Activated naive CD4-positive, alpha-beta T cell treated with anti-CD3 and anti-CD28 coated beads, Interleukin-2, amount 50 U/mL, for 72 hours (primary cell): ENCODE measurements at regions not wholly inside any gene's neighbourhood (a gene's known extent, or its start where the extent isn't known, plus 50 kb on each side); places are given as distances from the start of the nearest gene placed in this dataset.
"Not testable (repeated sequence)": the region's sequence is repeated elsewhere in the genome, so short reads cannot be mapped to it uniquely, and the experiment has no call there.

Experiments used
- ATAC-seq, 2 donors: fragments of 150-1000 bp; cut with Tn5 transposase; 2 replicates each; pipeline ENCODE4 v1.10.0; 2021; ENCODE audit warnings: mild to moderate bottlenecking in 2 of 2, moderate library complexity in 2 of 2
- DNase-seq, 2 donors: peaks; one replicate each; pipeline ENCODE4 v3.0.0; 2021 to 2022; ENCODE audit warnings: low spot score in 2 of 2
- H3K27ac Mint-ChIP-seq, 2 donors: one replicate each; pipeline ENCODE4 v1.8.0; 2022; ENCODE audit warnings: mild to moderate bottlenecking in 2 of 2, mixed read lengths in 2 of 2
- H3K36me3 Mint-ChIP-seq, 2 donors: one replicate each; pipeline ENCODE4 v1.8.0; 2022; ENCODE audit warnings: mixed read lengths in 2 of 2
- H3K9me3 Mint-ChIP-seq, 2 donors: one replicate each; pipeline ENCODE4 v1.8.0; 2022; ENCODE audit warnings: mixed read lengths in 2 of 2

- peaks cover 0 to 11% of the 10 kb centered on the region in 2 donors for H3K9me3 Mint-ChIP-seq
- H3K36me3 Mint-ChIP-seq, result no peaks in the 10 kb centered on the region
- DNase-seq, result no peak
- H3K27ac Mint-ChIP-seq, result no peak overlapping the region
- ATAC-seq, result no peak
Observed at GRCh38 chr3:191100516-191100915, 98.5 kb upstream of the OSTN start.

GRCh38 chr3:191094057-191094845 lies 104.8 kb upstream of the OSTN start:
- DNase-seq, result no peak
- ATAC-seq, result no peak
- H3K36me3 Mint-ChIP-seq, result no peaks in the 10 kb centered on the region
- H3K27ac Mint-ChIP-seq, result no peak overlapping the region
- H3K9me3 Mint-ChIP-seq, result peaks cover 0 to 3% of the 10 kb centered on the region in 2 donors

- DNase-seq, result no peak
- H3K9me3 Mint-ChIP-seq, result peaks cover 4 to 7% of the 10 kb centered on the region in 2 donors
- H3K36me3 Mint-ChIP-seq, result no peaks in the 10 kb centered on the region
- ATAC-seq, result no peak
- H3K27ac Mint-ChIP-seq, result no peak overlapping the region
Observed at GRCh38 chr3:191087391-191087790, 111.7 kb upstream of the OSTN start.

DNA sequence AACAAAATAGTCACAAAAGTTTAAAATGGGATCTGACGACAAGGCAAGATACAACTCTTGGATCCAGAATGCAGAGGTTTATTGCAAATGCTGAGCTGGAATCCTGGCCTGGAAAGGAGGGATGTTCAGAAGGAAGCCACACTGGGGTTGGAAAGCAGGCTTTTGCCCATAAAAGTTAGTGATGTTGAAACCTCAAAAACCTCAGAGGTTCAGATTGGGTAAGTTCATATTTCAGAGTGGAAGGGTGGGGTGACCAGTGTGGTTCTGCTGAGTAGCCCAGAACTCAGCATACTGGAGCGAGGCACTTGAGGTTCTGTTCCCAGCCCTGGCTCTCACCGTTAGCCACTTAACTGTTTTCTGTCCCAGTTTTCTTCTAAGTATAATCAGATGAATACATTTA lies 114.0 kb upstream of the OSTN start:
- ATAC-seq, result no peak
- H3K9me3 Mint-ChIP-seq, result peaks cover 18 to 20% of the 10 kb centered on the region in 2 donors
- no peaks in the 10 kb centered on the region for H3K36me3 Mint-ChIP-seq
- no peak overlapping the region for H3K27ac Mint-ChIP-seq
- DNase-seq, result no peak

DNA sequence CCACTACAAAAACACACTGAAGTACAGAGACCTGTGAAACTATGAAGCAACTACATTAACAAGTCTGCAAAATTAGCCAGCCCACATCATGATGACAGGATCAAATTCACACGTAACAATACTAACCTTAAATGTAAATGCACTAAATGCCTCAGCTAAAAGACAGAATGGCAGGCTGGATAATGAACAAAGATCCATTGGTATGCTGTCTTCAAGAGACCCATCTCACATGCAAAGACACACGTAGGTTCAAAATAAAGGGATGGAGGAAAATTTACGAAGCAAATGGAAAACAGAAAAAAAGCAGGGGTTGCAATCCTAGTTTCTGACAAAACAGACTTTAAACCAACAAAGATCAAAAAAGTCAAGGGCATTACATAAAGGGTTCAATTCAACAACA lies 120.1 kb upstream of the OSTN start:
- ATAC-seq, H3K27ac Mint-ChIP-seq, DNase-seq: not testable (repeated sequence)
- Mint-ChIP-seq H3K9me3 (peaks cover 38 to 44% of the 10 kb centered on the region in 2 donors), H3K36me3 (peaks cover 6 to 15% of the 10 kb centered on the region in 2 donors)

- Mint-ChIP-seq H3K27ac (no peak overlapping the region), H3K9me3 (peaks cover 31 to 37% of the 10 kb centered on the region in 2 donors), H3K36me3 (peaks cover 6 to 15% of the 10 kb centered on the region in 2 donors)
- ATAC-seq (no peak), DNase-seq (no peak)
Observed at GRCh38 chr3:191076903-191077552, 122.0 kb upstream of the OSTN start.

GRCh38 chr3:191074511-191074910 lies 124.5 kb upstream of the OSTN start:
- ATAC-seq (no peak), DNase-seq (no peak)
- peaks cover 2 to 15% of the 10 kb centered on the region in 2 donors for H3K36me3 Mint-ChIP-seq
- peaks cover 17 to 26% of the 10 kb centered on the region in 2 donors for H3K9me3 Mint-ChIP-seq
- H3K27ac Mint-ChIP-seq, result no peak overlapping the region

DNA sequence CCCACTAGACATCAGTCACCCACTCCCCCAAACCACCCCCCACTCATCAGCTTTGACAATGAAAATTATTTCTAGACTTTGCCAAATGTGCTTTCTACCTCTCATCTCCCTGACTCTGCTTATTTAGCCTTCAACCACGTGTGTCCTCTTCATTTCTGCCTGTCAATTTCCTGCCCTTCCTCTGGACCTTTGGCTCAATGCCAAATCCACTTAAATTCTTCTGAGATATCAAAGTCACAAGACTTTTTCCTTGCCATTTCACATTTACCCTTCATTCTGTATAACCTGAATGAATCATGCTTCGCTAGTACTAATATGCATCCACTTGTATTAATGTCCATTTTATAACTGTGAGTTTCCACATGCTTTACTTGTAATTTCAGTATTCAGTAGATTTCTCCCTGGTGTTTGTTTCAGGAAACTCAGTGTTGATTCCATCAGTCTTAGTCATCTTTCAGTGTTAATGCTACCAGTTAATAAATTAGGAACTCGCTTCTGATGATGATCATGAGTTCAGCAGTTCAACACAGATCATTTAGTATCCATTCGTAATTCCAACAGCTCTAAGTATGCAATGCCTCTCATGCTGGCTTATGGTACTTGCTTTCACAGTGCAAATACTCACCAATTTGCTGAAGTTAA lies 128.2 kb upstream of the OSTN start:
- peaks cover 4 to 7% of the 10 kb centered on the region in 2 donors for H3K9me3 Mint-ChIP-seq
- H3K27ac Mint-ChIP-seq, result no peak overlapping the region
- no peaks in the 10 kb centered on the region for H3K36me3 Mint-ChIP-seq

GRCh38 chr3:191070201-191070600 lies 128.8 kb upstream of the OSTN start:
- no peak for DNase-seq

More for the DNA sequence above, 128.2 kb upstream of the OSTN start:
- DNase-seq (no peak), ATAC-seq (no peak)

DNA sequence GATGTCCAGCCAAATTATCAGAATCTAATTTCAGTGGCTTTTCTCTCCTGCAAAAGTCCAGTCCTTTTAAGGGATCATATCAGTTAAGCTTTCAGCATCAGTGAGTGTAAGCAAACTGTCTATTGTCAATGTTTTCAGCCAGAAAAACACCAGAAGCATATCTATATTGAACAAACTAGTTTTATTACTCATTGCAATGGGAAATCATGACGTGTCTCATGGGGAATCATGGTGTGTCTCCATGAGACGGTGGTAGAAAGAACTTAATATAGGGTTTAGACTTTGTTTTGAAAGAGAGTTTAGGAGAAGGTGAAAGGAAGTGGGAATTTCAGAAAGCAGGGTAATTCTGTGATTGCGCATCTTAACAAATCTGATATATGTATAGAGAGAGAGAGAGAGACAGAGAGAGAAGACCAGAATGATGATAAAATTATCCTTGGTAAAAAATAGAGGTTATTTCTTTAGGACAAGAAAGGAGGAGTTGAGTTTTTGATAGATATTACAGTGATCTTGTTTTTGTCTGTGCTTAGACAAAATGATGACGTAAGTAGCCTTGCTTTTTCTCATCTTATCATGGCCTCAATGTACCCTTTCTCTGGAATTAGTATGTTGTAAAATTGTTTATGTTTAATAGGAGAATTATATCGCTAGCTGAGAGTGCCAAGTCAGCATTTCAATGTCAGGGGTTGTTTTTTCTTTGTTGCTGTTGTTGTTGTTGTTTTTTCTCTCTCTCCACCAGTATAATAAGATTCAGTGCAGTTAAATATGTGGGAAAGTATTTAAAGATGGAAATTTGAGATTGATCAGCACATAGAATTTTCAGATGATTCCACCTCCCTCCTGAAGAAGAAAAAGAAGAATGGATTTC lies 129.9 kb upstream of the OSTN start:
- Mint-ChIP-seq H3K27ac (no peak overlapping the region), H3K36me3 (no peaks in the 10 kb centered on the region), H3K9me3 (peaks cover 9 to 11% of the 10 kb centered on the region in 2 donors)
- ATAC-seq, result no peak
- DNase-seq, result no peak

More at GRCh38 chr3:191070201-191070600, 128.8 kb upstream of the OSTN start:
- Mint-ChIP-seq H3K36me3 (no peaks in the 10 kb centered on the region), H3K9me3 (peaks cover 7 to 10% of the 10 kb centered on the region in 2 donors), H3K27ac (no peak overlapping the region)
- ATAC-seq, result no peak

GRCh38 chr3:191066669-191067068 lies 132.4 kb upstream of the OSTN start:
- no peaks in the 10 kb centered on the region for H3K36me3 Mint-ChIP-seq
- no peak overlapping the region for H3K27ac Mint-ChIP-seq
- no peak for ATAC-seq
- peaks cover 9 to 11% of the 10 kb centered on the region in 2 donors for H3K9me3 Mint-ChIP-seq
- DNase-seq, result no peak

GRCh38 chr3:191065181-191065805 lies 133.7 kb upstream of the OSTN start:
- H3K27ac Mint-ChIP-seq, result no peak overlapping the region
- no peaks in the 10 kb centered on the region for H3K36me3 Mint-ChIP-seq
- DNase-seq, result no peak
- ATAC-seq, result no peak
- H3K9me3 Mint-ChIP-seq, result peaks cover 7 to 9% of the 10 kb centered on the region in 2 donors

- peaks cover 0 to 3% of the 10 kb centered on the region in 2 donors for H3K9me3 Mint-ChIP-seq
- H3K27ac Mint-ChIP-seq, result no peak overlapping the region
- ATAC-seq (no peak), DNase-seq (no peak)
- H3K36me3 Mint-ChIP-seq, result no peaks in the 10 kb centered on the region
Observed at GRCh38 chr3:191051037-191051436, 148.0 kb upstream of the OSTN start.

DNA sequence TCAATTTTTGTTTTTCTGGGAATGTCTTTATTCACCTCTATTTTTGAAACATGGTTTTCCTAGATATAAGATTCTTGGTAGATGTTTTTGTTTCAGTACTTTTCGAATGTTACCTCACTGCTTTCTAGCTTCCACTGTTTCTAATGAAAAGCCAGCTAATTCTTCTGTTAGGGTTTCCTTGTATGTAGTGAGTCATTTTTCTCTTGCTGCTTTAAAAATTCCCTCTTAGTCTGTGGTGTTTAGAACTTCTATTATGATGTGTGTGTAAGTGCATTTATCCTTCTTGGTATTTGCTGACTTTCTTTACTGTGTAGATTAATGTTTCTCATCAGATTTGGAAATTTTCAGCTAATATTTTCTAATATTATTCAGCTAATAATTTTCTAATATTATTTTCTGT lies 151.1 kb upstream of the OSTN start:
- no peak for ATAC-seq
- no peaks in the 10 kb centered on the region for H3K36me3 Mint-ChIP-seq
- H3K9me3 Mint-ChIP-seq, result peaks cover 0 to 9% of the 10 kb centered on the region in 2 donors

GRCh38 chr3:191030929-191031328 lies 168.1 kb upstream of the OSTN start:
- Mint-ChIP-seq H3K27ac (no peak overlapping the region), H3K9me3 (no peaks in the 10 kb centered on the region), H3K36me3 (no peaks in the 10 kb centered on the region)
- no peak for DNase-seq
- no peak for ATAC-seq

More for the DNA sequence above, 151.1 kb upstream of the OSTN start:
- no peak for DNase-seq
- H3K27ac Mint-ChIP-seq, result no peak overlapping the region

DNA sequence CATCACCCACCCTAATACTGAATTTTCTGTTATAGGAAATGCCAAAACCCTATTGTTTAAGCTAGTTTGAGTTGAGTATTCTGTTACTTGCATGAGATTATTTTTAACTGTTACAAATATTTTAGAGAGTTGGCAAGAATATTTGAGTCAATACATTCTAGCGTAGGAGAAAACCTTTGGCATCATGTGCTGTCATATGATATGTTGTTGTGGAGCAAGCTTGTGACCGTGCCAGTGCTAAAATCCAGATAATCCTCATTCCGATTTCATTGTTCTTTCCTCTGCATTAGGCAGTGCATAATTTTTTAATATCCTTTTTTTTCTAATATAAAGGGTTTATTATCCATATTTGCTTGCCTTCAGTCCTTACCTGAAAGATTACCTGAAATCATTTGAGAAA lies 168.0 kb upstream of the GMNC start:
- ATAC-seq (no peak), DNase-seq (no peak)
- H3K36me3 Mint-ChIP-seq, result no peaks in the 10 kb centered on the region
- no peaks in the 10 kb centered on the region for H3K9me3 Mint-ChIP-seq
- H3K27ac Mint-ChIP-seq, result no peak overlapping the region
